GM23338 (cell line): ENCODE measurements at regions not wholly inside any gene's neighbourhood (a gene's known extent, or its start where the extent isn't known, plus 50 kb on each side); places are given as distances from the start of the nearest gene placed in this dataset.

Source experiments
- ATAC-seq: fragments of 200-7000 bp; cut with Tn5 transposase; 3 replicates; pipeline ENCODE4 v1.9.1; 2020
- DNase-seq: peaks from one replicate; pipeline ENCODE4 v3.0.0-alpha.2; 2015; ENCODE audit warnings: low spot score
- H2AFZ ChIP-seq: fragments of 200-600 bp; sonication (generic); 2 replicates; pipeline ENCODE4 v1.8.0; 2016; ENCODE audit warnings: antibody characterized with exemption, mild to moderate bottlenecking, moderate library complexity
- H3F3A ChIP-seq: fragments of 200-600 bp; sonication (generic); replicated peaks from 2 replicates; pipeline ENCODE4 v1.8.0; 2017; ENCODE audit warnings: antibody characterized with exemption, mixed run types, low read depth
- H3K27ac ChIP-seq: fragments of 200-600 bp; sonication (generic); 2 replicates; pipeline ENCODE4 v1.6.1; 2016; ENCODE audit warnings: low read depth
- H3K27me3 ChIP-seq: fragments of 200-600 bp; sonication (generic); 2 replicates; pipeline ENCODE4 v1.8.0; 2016; ENCODE audit warnings: mild to moderate bottlenecking, mixed run types, moderate library complexity; ENCODE audit not compliant: insufficient read depth
- H3K36me3 ChIP-seq: fragments of 200-600 bp; sonication (generic); 2 replicates; pipeline ENCODE4 v1.8.0; 2016; ENCODE audit warnings: mild to moderate bottlenecking; ENCODE audit not compliant: insufficient read depth
- H3K4me1 ChIP-seq: fragments of 200-600 bp; sonication (generic); 2 replicates; pipeline ENCODE4 v1.8.0; 2016; ENCODE audit warnings: mild to moderate bottlenecking, moderate library complexity; ENCODE audit not compliant: insufficient read depth
- H3K4me2 ChIP-seq: fragments of 200-600 bp; sonication (generic); 2 replicates; pipeline ENCODE4 v1.7.1; 2017; ENCODE audit warnings: mixed run types
- H3K4me3 ChIP-seq: fragments of 200-600 bp; sonication (generic); 2 replicates; pipeline ENCODE4 v1.6.1; 2016; ENCODE audit warnings: mixed run types
- H3K79me2 ChIP-seq: fragments of 200-600 bp; sonication (generic); replicated peaks from 2 replicates; pipeline ENCODE4 v1.8.0; 2017; ENCODE audit warnings: mild to moderate bottlenecking; ENCODE audit not compliant: insufficient read depth
- H3K9me2 ChIP-seq: fragments of 200-600 bp; sonication (generic); 2 replicates; pipeline ENCODE4 v1.8.0; 2017; ENCODE audit not compliant: insufficient read depth
- H4K20me1 ChIP-seq: fragments of 200-600 bp; sonication (generic); replicated peaks from 2 replicates; pipeline ENCODE4 v1.8.0; 2017; ENCODE audit warnings: mild to moderate bottlenecking; ENCODE audit not compliant: insufficient read depth
- H3K27ac Mint-ChIP-seq: 2 replicates; pipeline ENCODE4 v1.8.0; 2020; ENCODE audit warnings: inconsistent platforms, mild to moderate bottlenecking, moderate library complexity, mixed read lengths
- H3K27me3 Mint-ChIP-seq: 3 replicates; pipeline ENCODE4 v1.8.0; 2022; ENCODE audit warnings: low read depth, mild to moderate bottlenecking, moderate library complexity, mixed read lengths, inconsistent platforms; ENCODE audit not compliant: insufficient read depth, poor library complexity
- H3K36me3 Mint-ChIP-seq: 3 replicates; pipeline ENCODE4 v1.8.0; 2021; ENCODE audit warnings: low read depth, mild to moderate bottlenecking, inconsistent platforms, moderate library complexity, mixed read lengths
- H3K4me1 Mint-ChIP-seq: 3 replicates; pipeline ENCODE4 v1.8.0; 2020; ENCODE audit warnings: mild to moderate bottlenecking, inconsistent platforms, mixed read lengths
- H3K4me3 Mint-ChIP-seq: 3 replicates; pipeline ENCODE4 v1.8.0; 2021; ENCODE audit warnings: moderate library complexity, mild to moderate bottlenecking, inconsistent platforms, mixed read lengths
- H3K9me3 Mint-ChIP-seq: 3 replicates; pipeline ENCODE4 v1.8.0; 2020; ENCODE audit warnings: moderate library complexity, mild to moderate bottlenecking, inconsistent platforms, mixed read lengths
- CREB1 ChIP-seq: fragments of 250-450 bp; sonication (Bioruptor Pico); IDR thresholded peaks from 2 replicates; pipeline ENCODE4 v1.5.0; 2020; ENCODE audit warnings: low read depth, mild to moderate bottlenecking, moderate library complexity
- CTCF ChIP-seq, 2 experiments: fragments of 200-600 bp in 1 of 2; sonication (generic) in 1 of 2; conservative IDR thresholded peaks; 2 replicates each; pipeline versions ENCODE4 v1.5.1 to v1.6.1; 2016 to 2017; ENCODE audit warnings: antibody characterized with exemption in 2 of 2, low read depth in 2 of 2, mild to moderate bottlenecking in 2 of 2, moderate library complexity in 1 of 2
- ETS1 ChIP-seq: IDR thresholded peaks from 2 replicates; pipeline ENCODE4 v1.6.1; 2016; ENCODE audit warnings: antibody characterized with exemption
- EZH2 ChIP-seq: fragments of 200-600 bp; sonication (generic); IDR thresholded peaks from one replicate; pipeline ENCODE4 v1.8.0; 2017; ENCODE audit warnings: antibody characterized with exemption, mild to moderate bottlenecking, low read depth; ENCODE audit not compliant: unreplicated experiment
- EZH2phosphoT487 ChIP-seq: fragments of 200-600 bp; sonication (generic); IDR thresholded peaks from one replicate; pipeline ENCODE4 v1.8.1; 2018; ENCODE audit warnings: antibody characterized with exemption; ENCODE audit not compliant: unreplicated experiment
- JUNB ChIP-seq: IDR thresholded peaks from one replicate; pipeline ENCODE4 v1.6.1; 2016; ENCODE audit warnings: antibody characterized with exemption; ENCODE audit not compliant: unreplicated experiment
- NANOG ChIP-seq: IDR thresholded peaks from 2 replicates; pipeline ENCODE4 v1.6.1; 2016; ENCODE audit warnings: antibody characterized with exemption, borderline replicate concordance
- POLR2AphosphoS5 ChIP-seq: IDR thresholded peaks from 2 replicates; pipeline ENCODE4 v1.6.1; 2016; ENCODE audit warnings: antibody characterized with exemption, low read depth
- REST ChIP-seq: IDR thresholded peaks from one replicate; pipeline ENCODE4 v1.6.1; 2018; ENCODE audit warnings: antibody characterized with exemption; ENCODE audit not compliant: unreplicated experiment
- STAT1 ChIP-seq: IDR thresholded peaks from one replicate; pipeline ENCODE4 v1.6.1; 2016; ENCODE audit warnings: antibody characterized with exemption; ENCODE audit not compliant: unreplicated experiment
- ZNF114 ChIP-seq: fragments of 250-450 bp; sonication (Bioruptor Pico); IDR thresholded peaks from 2 replicates; pipeline ENCODE4 v1.5.0; 2020; ENCODE audit warnings: mild to moderate bottlenecking, moderate library complexity
- ZNF331 ChIP-seq: fragments of 250-450 bp; sonication (Bioruptor Pico); IDR thresholded peaks from 2 replicates; pipeline ENCODE4 v1.5.0; 2020; ENCODE audit warnings: low read depth, mild to moderate bottlenecking, moderate library complexity
- ZNF462 ChIP-seq: fragments of 250-450 bp; sonication (Bioruptor Pico); IDR thresholded peaks from 2 replicates; pipeline ENCODE4 v1.5.0; 2020; ENCODE audit warnings: mild to moderate bottlenecking, moderate library complexity

GRCh38 chr1:200345520-200345919 is 64.3 kb downstream of the ZNF281 start:
- Histone ChIP-seq H3K36me3 (no peaks in the 10 kb centered on the region), H3K9me2 (no peaks in the 10 kb centered on the region), H3F3A (no peaks in the 10 kb centered on the region), H2AFZ (no peak overlapping the region), H3K4me2 (no peak overlapping the region), H3K27me3 (no peaks in the 10 kb centered on the region), H3K27ac (no peak overlapping the region), H4K20me1 (no peaks in the 10 kb centered on the region), H3K4me3 (no peak overlapping the region), H3K4me1 (peaks cover 7% of the 10 kb centered on the region), H3K79me2 (no peaks in the 10 kb centered on the region)
- no peaks in the 10 kb centered on the region; the same call in 2 of the 3 replicates for H3K9me3 Mint-ChIP-seq
- H3K4me3 Mint-ChIP-seq = no peak overlapping the region
- no peaks in the 10 kb centered on the region for H3K27me3 Mint-ChIP-seq
- ATAC-seq (no peak), DNase-seq (no peak)
- no peaks in the 10 kb centered on the region for H3K36me3 Mint-ChIP-seq
- no peak for TF ChIP-seq EZH2
- no peak for TF ChIP-seq REST
- TF ChIP-seq CREB1 (CRISPR knock-in tag) = no peak
- TF ChIP-seq ETS1 = no peak
- no peak for TF ChIP-seq EZH2phosphoT487
- no peak for TF ChIP-seq CTCF (conservative IDR thresholded peaks at IDR 0.05; ENCODE audit: low read depth in 2 of 2)
- no peak for TF ChIP-seq STAT1
- TF ChIP-seq POLR2AphosphoS5 = no peak
- TF ChIP-seq ZNF462 (CRISPR knock-in tag) = no peak
- TF ChIP-seq ZNF331 (CRISPR knock-in tag) = no peak
- no peak for TF ChIP-seq ZNF114 (CRISPR knock-in tag)
- TF ChIP-seq NANOG = no peak
- no peak for TF ChIP-seq JUNB
- H3K27ac Mint-ChIP-seq = no peak overlapping the region
- peaks cover 22% of the 10 kb centered on the region for H3K4me1 Mint-ChIP-seq
